Omental fat pad (tissue), 3 donors: ENCODE measurements at regions not wholly inside any gene's neighbourhood (a gene's known extent, or its start where the extent isn't known, plus 50 kb on each side); places are given as distances from the start of the nearest gene placed in this dataset.

ENCODE experiments used
- ATAC-seq: fragments of 150-250 bp; one replicate; pipeline ENCODE4 v1.9.1; 2016; ENCODE audit warnings: mild to moderate bottlenecking, moderate library complexity; ENCODE audit not compliant: low FRiP score
- DNase-seq: peaks from one replicate; pipeline ENCODE4 v3.0.0-alpha.2; 2019; ENCODE audit warnings: low spot score
- CTCF ChIP-seq, 3 donors: fragments of 450-650 bp; IDR thresholded peaks; one replicate each; pipeline ENCODE4 v1.5.1; 2016 to 2017; ENCODE audit warnings: antibody characterized with exemption in 3 of 3, mild to moderate bottlenecking in 3 of 3, moderate library complexity in 2 of 3

- DNase-seq, result no peak
These were observed 695.6 kb upstream of the FAM241A start for GRCh38 chr4:111449657-111450056.

GRCh38 chr4:111450867-111451266, 694.4 kb upstream of the FAM241A start:
- ATAC-seq (no peak), DNase-seq (no peak)
- no peak for TF ChIP-seq CTCF (IDR thresholded peaks at IDR 0.05)

More at GRCh38 chr4:111449657-111450056, 695.6 kb upstream of the FAM241A start:
- no peak for TF ChIP-seq CTCF (IDR thresholded peaks at IDR 0.05)
- ATAC-seq, result no peak

GRCh38 chr4:111453216-111453615, 692.0 kb upstream of the FAM241A start:
- ATAC-seq, result no peak
- DNase-seq, result no peak
- no peak for TF ChIP-seq CTCF (IDR thresholded peaks at IDR 0.05)

- ATAC-seq (no peak), DNase-seq (no peak)
- no peak for TF ChIP-seq CTCF (IDR thresholded peaks at IDR 0.05)
These were observed 690.3 kb upstream of the FAM241A start for GRCh38 chr4:111454961-111455360.

GRCh38 chr4:111464251-111465045, 680.8 kb upstream of the FAM241A start:
- no peak for DNase-seq
- ATAC-seq, result no peak
- TF ChIP-seq CTCF (IDR thresholded peaks at IDR 0.05), result no peak

GRCh38 chr4:111466811-111467604, 678.2 kb upstream of the FAM241A start:
- ATAC-seq (no peak), DNase-seq (no peak)
- no peak for TF ChIP-seq CTCF (IDR thresholded peaks at IDR 0.05)
